Colon (tissue), 2 donors: ENCODE measurements at regions not wholly inside any gene's neighbourhood (a gene's known extent, or its start where the extent isn't known, plus 50 kb on each side); places are given as distances from the start of the nearest gene placed in this dataset.

Experiments
- FAIRE-seq: peaks from 2 replicates; lab custom pipeline; 2012; peaks lifted over from hg19 to GRCh38; lab: Jason Lieb, UNC
- donor health status: control.
- donor health status: control.

- FAIRE-seq: no peak
These were observed 851.0 kb upstream of the PHF14 start for GRCh38 chr7:10122551-10123100.

- FAIRE-seq: no peak
These were observed 844.9 kb upstream of the PHF14 start for GRCh38 chr7:10128748-10129147.

- FAIRE-seq: no peak
These were observed 835.4 kb upstream of the PHF14 start for GRCh38 chr7:10138087-10138854.

GRCh38 chr7:10146271-10146670, 827.4 kb upstream of the PHF14 start:
- FAIRE-seq: no peak

GRCh38 chr7:10156972-10157371, 816.7 kb upstream of the PHF14 start:
- no peak for FAIRE-seq

GRCh38 chr7:10181996-10182395, 791.7 kb upstream of the PHF14 start:
- no peak for FAIRE-seq

- FAIRE-seq: no peak
These were observed 781.6 kb upstream of the PHF14 start for GRCh38 chr7:10192074-10192473.

GRCh38 chr7:10205696-10206095, 768.0 kb upstream of the PHF14 start:
- FAIRE-seq: no peak

- FAIRE-seq: no peak
These were observed 763.7 kb upstream of the PHF14 start for GRCh38 chr7:10210000-10210399.

- no peak for FAIRE-seq
These were observed 762.7 kb upstream of the PHF14 start for GRCh38 chr7:10211016-10211415.

- no peak for FAIRE-seq
These were observed 761.8 kb upstream of the PHF14 start for GRCh38 chr7:10211861-10212260.

- no peak for FAIRE-seq
These were observed 761.0 kb upstream of the PHF14 start for GRCh38 chr7:10212649-10213048.

GRCh38 chr7:10216462-10216861, 757.2 kb upstream of the PHF14 start:
- FAIRE-seq: no peak

- FAIRE-seq: no peak
These were observed 752.6 kb upstream of the PHF14 start for GRCh38 chr7:10221084-10221483.

- FAIRE-seq: no peak
These were observed 750.7 kb upstream of the PHF14 start for GRCh38 chr7:10222976-10223375.

- no peak for FAIRE-seq
These were observed 748.4 kb upstream of the PHF14 start for GRCh38 chr7:10225275-10225674.

- no peak for FAIRE-seq
These were observed 736.4 kb upstream of the PHF14 start for GRCh38 chr7:10237306-10237705.

- FAIRE-seq: no peak
These were observed 735.0 kb upstream of the PHF14 start for GRCh38 chr7:10238641-10239040.

GRCh38 chr7:10239695-10240345, 733.9 kb upstream of the PHF14 start:
- no peak for FAIRE-seq

GRCh38 chr7:10245406-10245805, 728.3 kb upstream of the PHF14 start:
- FAIRE-seq: no peak

- FAIRE-seq: no peak
These were observed 716.2 kb upstream of the PHF14 start for GRCh38 chr7:10257438-10257837.

- no peak for FAIRE-seq
These were observed 706.7 kb upstream of the PHF14 start for GRCh38 chr7:10266976-10267375.

GRCh38 chr7:10268034-10268433, 705.6 kb upstream of the PHF14 start:
- no peak for FAIRE-seq

GRCh38 chr7:10282909-10283308, 690.8 kb upstream of the PHF14 start:
- FAIRE-seq: no peak
